GM18505 (cell line): ENCODE measurements at regions not wholly inside any gene's neighbourhood (a gene's known extent, or its start where the extent isn't known, plus 50 kb on each side); places are given as distances from the start of the nearest gene placed in this dataset.

Experiments
- ATAC-seq: cut with Tn5 transposase; IDR thresholded peaks from one replicate; pipeline ENCODE4 v1.9.1; 2021; ENCODE audit not compliant: unreplicated experiment
- POLR2A ChIP-seq: IDR thresholded peaks from 4 replicates; pipeline ENCODE4 v1.6.1; 2011; ENCODE audit warnings: borderline replicate concordance; ENCODE audit not compliant: insufficient read depth, insufficient read length; ENCODE audit errors: extremely low read depth

GRCh38 chrX:46305431-46305830, 239.8 kb downstream of the ZNF674 start:
- ATAC-seq, result no peak
- no peak for TF ChIP-seq POLR2A

GRCh38 chrX:46301903-46302302, 243.3 kb downstream of the ZNF674 start:
- no peak for TF ChIP-seq POLR2A
- ATAC-seq, result no peak

- no peak for TF ChIP-seq POLR2A
- ATAC-seq, result no peak
Observed at GRCh38 chrX:46298821-46299220, 246.4 kb downstream of the ZNF674 start.

GRCh38 chrX:46295963-46296362, 249.3 kb downstream of the ZNF674 start:
- ATAC-seq, result no peak
- TF ChIP-seq POLR2A, result no peak

GRCh38 chrX:46294234-46294633, 251.0 kb downstream of the ZNF674 start:
- TF ChIP-seq POLR2A, result no peak
- no peak for ATAC-seq

- TF ChIP-seq POLR2A, result no peak
- ATAC-seq, result peak; percentile 44
Observed at GRCh38 chrX:46279925-46280313, 265.3 kb downstream of the ZNF674 start.

GRCh38 chrX:46279214-46279924, 265.9 kb downstream of the ZNF674 start:
- no peak for TF ChIP-seq POLR2A
- no peak for ATAC-seq

- ATAC-seq, result no peak
- TF ChIP-seq POLR2A, result no peak
Observed at GRCh38 chrX:46278572-46278971, 266.6 kb downstream of the ZNF674 start.

GRCh38 chrX:46268412-46268811, 276.8 kb downstream of the ZNF674 start:
- TF ChIP-seq POLR2A, result no peak
- ATAC-seq, result no peak

GRCh38 chrX:46263494-46263893, 281.7 kb downstream of the ZNF674 start:
- TF ChIP-seq POLR2A, result no peak
- ATAC-seq, result no peak

GRCh38 chrX:46262304-46262703, 282.9 kb downstream of the ZNF674 start:
- TF ChIP-seq POLR2A, result no peak
- ATAC-seq, result no peak

GRCh38 chrX:46260499-46260898, 284.7 kb downstream of the ZNF674 start:
- no peak for ATAC-seq
- no peak for TF ChIP-seq POLR2A

- TF ChIP-seq POLR2A, result no peak
- no peak for ATAC-seq
Observed at GRCh38 chrX:46258356-46258755, 286.9 kb downstream of the ZNF674 start.

GRCh38 chrX:46257451-46257879, 287.8 kb downstream of the ZNF674 start:
- no peak for TF ChIP-seq POLR2A
- ATAC-seq, result no peak

GRCh38 chrX:46256875-46257274, 288.3 kb downstream of the ZNF674 start:
- ATAC-seq, result no peak
- TF ChIP-seq POLR2A, result no peak
